ENCODE measurements at regions not wholly inside any gene's neighbourhood (a gene's known extent, or its start where the extent isn't known, plus 50 kb on each side); places are given as distances from the start of the nearest gene placed in this dataset.

- H3K9me2 ChIP-seq (replicated peaks; ENCODE audit: low read length) = no peaks in the 10 kb centered on the region
- DNase-seq (no peak), ATAC-seq (no peak)
- no peaks in the 10 kb centered on the region for H3F3A ChIP-seq (ENCODE audit: low read length, unreplicated experiment)
- no peak overlapping the region for H3K9ac ChIP-seq (ENCODE audit: low read length)
- H4K20me1 ChIP-seq (ENCODE audit: low read length) = no peaks in the 10 kb centered on the region
- no TSS peak for BruUV-seq (replicated peaks)
- CTCF ChIA-PET = no interaction called here
- no peak overlapping the region for H3K4me3 ChIP-seq (ENCODE audit: low read length)
- no peak for TF ChIP-seq CTCF (conservative IDR thresholded peaks at IDR 0.05; ENCODE audit: low read depth, low read length)
- no peak for TF ChIP-seq EZH2phosphoT487 (IDR thresholded peaks at IDR 0.05; ENCODE audit: borderline replicate concordance, low read length)
- TF ChIP-seq EZH2 (IDR thresholded peaks at IDR 0.05; ENCODE audit: low read length, unreplicated experiment) = no peak
- POLR2A ChIA-PET (ENCODE audit: unreplicated experiment) = no interaction called here
- no peaks in the 10 kb centered on the region for H3K9me3 ChIP-seq (ENCODE audit: low read length)
- H3K27me3 ChIP-seq (ENCODE audit: low read length) = no peaks in the 10 kb centered on the region
- H3K79me2 ChIP-seq (ENCODE audit: low read length) = no peaks in the 10 kb centered on the region
- no peaks in the 10 kb centered on the region for H3K36me3 ChIP-seq (ENCODE audit: low read depth, low read length)
- H3K4me1 ChIP-seq (ENCODE audit: insufficient read depth, low read length) = 0 out of 2 replicates have a peak, but pooled peaks cover 3% of the 10 kb centered on the region
- intact Hi-C loops (cut with micrococcal nuclease) = loop anchor here (10.0 kb wide), 1 partner anchor 396 kb away; no protein-coding TSS in a partner anchor
- no peak overlapping the region for H3K27ac ChIP-seq (ENCODE audit: low read length)
- no peak overlapping the region for H2AFZ ChIP-seq (ENCODE audit: low read length)
- no peak overlapping the region for H3K4me2 ChIP-seq (ENCODE audit: low read length)
These were observed 1399.0 kb upstream of the ZEB2 start for GRCh38 chr2:145918951-145919350.

- H3F3A ChIP-seq (ENCODE audit: low read length, unreplicated experiment) = no peaks in the 10 kb centered on the region
- TF ChIP-seq CTCF (conservative IDR thresholded peaks at IDR 0.05; ENCODE audit: low read depth, low read length) = no peak
- TF ChIP-seq EZH2 (IDR thresholded peaks at IDR 0.05; ENCODE audit: low read length, unreplicated experiment) = no peak
- TF ChIP-seq EZH2phosphoT487 (IDR thresholded peaks at IDR 0.05; ENCODE audit: borderline replicate concordance, low read length) = no peak
- H4K20me1 ChIP-seq (ENCODE audit: low read length) = no peaks in the 10 kb centered on the region
- POLR2A ChIA-PET (ENCODE audit: unreplicated experiment) = no interaction called here
- H3K9ac ChIP-seq (ENCODE audit: low read length) = no peak overlapping the region
- H2AFZ ChIP-seq (ENCODE audit: low read length) = no peak overlapping the region
- DNase-seq (no peak), ATAC-seq (no peak)
- 0 out of 2 replicates have a peak, but pooled peaks cover 3% of the 10 kb centered on the region for H3K4me1 ChIP-seq (ENCODE audit: insufficient read depth, low read length)
- H3K4me2 ChIP-seq (ENCODE audit: low read length) = no peak overlapping the region
- no peak overlapping the region for H3K4me3 ChIP-seq (ENCODE audit: low read length)
- H3K9me3 ChIP-seq (ENCODE audit: low read length) = no peaks in the 10 kb centered on the region
- CTCF ChIA-PET = no interaction called here
- intact Hi-C loops (cut with micrococcal nuclease) = loop anchor here (10.0 kb wide), 1 partner anchor 398 kb away; no protein-coding TSS in a partner anchor
- BruUV-seq (replicated peaks) = no TSS peak
- H3K27me3 ChIP-seq (ENCODE audit: low read length) = no peaks in the 10 kb centered on the region
- H3K27ac ChIP-seq (ENCODE audit: low read length) = no peak overlapping the region
- no peaks in the 10 kb centered on the region for H3K36me3 ChIP-seq (ENCODE audit: low read depth, low read length)
- no peaks in the 10 kb centered on the region for H3K79me2 ChIP-seq (ENCODE audit: low read length)
- no peaks in the 10 kb centered on the region for H3K9me2 ChIP-seq (replicated peaks; ENCODE audit: low read length)
These were observed 1396.9 kb upstream of the ZEB2 start for GRCh38 chr2:145916799-145917198.

- Histone ChIP-seq H3K27ac (ENCODE audit: low read length) (no peak overlapping the region), H4K20me1 (ENCODE audit: low read length) (no peaks in the 10 kb centered on the region), H2AFZ (ENCODE audit: low read length) (no peak overlapping the region; the same call in 1 of the 2 replicates), H3F3A (ENCODE audit: low read length, unreplicated experiment) (no peaks in the 10 kb centered on the region), H3K4me3 (ENCODE audit: low read length) (no peak overlapping the region), H3K4me1 (ENCODE audit: insufficient read depth, low read length) (peaks cover 13% of the 10 kb centered on the region), H3K4me2 (ENCODE audit: low read length) (no peak overlapping the region), H3K79me2 (ENCODE audit: low read length) (no peaks in the 10 kb centered on the region), H3K27me3 (ENCODE audit: low read length) (no peaks in the 10 kb centered on the region), H3K36me3 (ENCODE audit: low read depth, low read length) (no peaks in the 10 kb centered on the region), H3K9me3 (ENCODE audit: low read length) (no peaks in the 10 kb centered on the region), H3K9ac (ENCODE audit: low read length) (no peak overlapping the region), H3K9me2 (replicated peaks; ENCODE audit: low read length) (no peaks in the 10 kb centered on the region)
- intact Hi-C loops (cut with micrococcal nuclease) = loop anchor here (10.0 kb wide), 1 partner anchor 400 kb away; no protein-coding TSS in a partner anchor
- DNase-seq = no peak
- CTCF ChIA-PET = no interaction called here
- TF ChIP-seq EZH2phosphoT487 (IDR thresholded peaks at IDR 0.05; ENCODE audit: borderline replicate concordance, low read length) (no peak), EZH2 (IDR thresholded peaks at IDR 0.05; ENCODE audit: low read length, unreplicated experiment) (no peak), CTCF (conservative IDR thresholded peaks at IDR 0.05; ENCODE audit: low read depth, low read length) (no peak)
- no peak for ATAC-seq
- BruUV-seq (replicated peaks) = no TSS peak
- POLR2A ChIA-PET (ENCODE audit: unreplicated experiment) = no interaction called here
These were observed 1394.8 kb upstream of the ZEB2 start for GRCh38 chr2:145914716-145915115.

All from PC-3 (cell line).